GM19351 (cell line): ENCODE measurements at regions not wholly inside any gene's neighbourhood (a gene's known extent, or its start where the extent isn't known, plus 50 kb on each side); places are given as distances from the start of the nearest gene placed in this dataset.

ENCODE experiments used
- ATAC-seq: cut with Tn5 transposase; IDR thresholded peaks from one replicate; pipeline ENCODE4 v1.9.1; 2021; ENCODE audit warnings: mild to moderate bottlenecking, moderate library complexity; ENCODE audit not compliant: unreplicated experiment

- ATAC-seq, result no peak
Measured at GRCh38 chr5:123245689-123246088, 156.6 kb downstream of the PRDM6 start.

DNA sequence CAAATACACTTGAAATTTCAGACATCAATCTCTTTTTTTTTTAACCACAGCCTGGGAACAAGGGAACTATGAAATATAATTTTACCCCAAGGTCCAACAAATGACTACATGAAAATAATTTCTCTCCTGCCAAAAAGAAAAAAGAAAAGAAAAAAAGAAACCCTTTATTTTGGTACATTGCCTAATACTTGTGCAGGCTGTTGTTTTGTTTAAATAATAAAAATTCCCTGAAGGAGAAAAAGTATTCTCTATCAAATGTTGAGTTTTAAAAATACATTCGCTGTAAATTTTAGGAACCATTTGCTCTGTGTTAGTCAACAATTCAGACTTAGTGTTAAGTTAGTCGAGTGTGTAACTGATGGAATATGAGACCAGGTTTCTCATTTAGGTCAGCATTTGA, 155.4 kb downstream of the PRDM6 start:
- ATAC-seq, result no peak
